ENCODE measurements at regions not wholly inside any gene's neighbourhood (a gene's known extent, or its start where the extent isn't known, plus 50 kb on each side); places are given as distances from the start of the nearest gene placed in this dataset.

DNA sequence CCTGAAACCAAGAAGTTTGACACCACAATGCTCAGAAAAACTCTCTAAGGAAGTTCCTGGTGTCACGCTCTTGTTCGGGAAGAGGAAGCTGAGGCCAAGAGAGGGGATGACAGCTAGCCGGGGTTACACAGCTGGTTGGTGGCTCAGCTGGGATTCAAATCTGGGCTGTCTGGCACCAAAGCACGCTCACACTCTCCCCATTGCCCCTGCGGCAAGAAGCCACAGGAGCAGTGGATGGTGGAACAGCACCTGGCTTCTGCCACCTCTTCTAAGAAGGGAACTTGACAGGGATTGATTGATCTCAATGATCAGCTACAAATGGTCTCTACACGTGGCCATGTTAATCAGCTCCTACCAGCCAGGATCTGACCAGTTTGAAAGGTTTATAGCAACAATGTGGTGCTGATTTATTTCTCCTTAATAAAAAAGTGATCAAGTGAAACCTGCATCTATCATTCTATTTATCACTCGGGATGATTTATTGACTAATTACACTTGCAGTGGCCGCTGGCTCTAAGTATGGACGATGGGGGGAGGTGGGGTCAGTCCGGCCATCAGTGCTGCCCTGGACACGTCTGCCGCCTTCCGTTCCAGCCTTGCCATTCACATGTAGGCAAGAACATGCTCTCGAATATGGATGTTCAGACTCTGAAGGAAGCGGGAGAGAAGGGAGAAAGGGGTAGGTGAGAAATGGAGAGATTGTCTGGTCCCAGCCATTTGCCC lies 71.9 kb upstream of the TOP1 start:
- Histone ChIP-seq H3K9me3 (no peaks in the 10 kb centered on the region), H3K36me3 (ENCODE audit: insufficient read depth in 1 of 2, low read depth in 1 of 2) (no peaks in the 10 kb centered on the region), H3K27me3 (ENCODE audit: insufficient read depth in 3 of 3, low read length in 2 of 3) (peaks cover 0 to 7% (median 7%) of the 10 kb centered on the region in 3 donors), H3K4me1 (no peaks in the 10 kb centered on the region), H3K27ac (no peak overlapping the region), H3K4me3 (no peak overlapping the region)
- no peak for ATAC-seq
- intact Hi-C loops (cut with DNase I): no loop called here
- no peak for DNase-seq
- WGBS, 3 donors: 42 to 45% (median 45%) methylated on average over 15 of the region's 15 CpGs
- TF ChIP-seq, protein P1, sequence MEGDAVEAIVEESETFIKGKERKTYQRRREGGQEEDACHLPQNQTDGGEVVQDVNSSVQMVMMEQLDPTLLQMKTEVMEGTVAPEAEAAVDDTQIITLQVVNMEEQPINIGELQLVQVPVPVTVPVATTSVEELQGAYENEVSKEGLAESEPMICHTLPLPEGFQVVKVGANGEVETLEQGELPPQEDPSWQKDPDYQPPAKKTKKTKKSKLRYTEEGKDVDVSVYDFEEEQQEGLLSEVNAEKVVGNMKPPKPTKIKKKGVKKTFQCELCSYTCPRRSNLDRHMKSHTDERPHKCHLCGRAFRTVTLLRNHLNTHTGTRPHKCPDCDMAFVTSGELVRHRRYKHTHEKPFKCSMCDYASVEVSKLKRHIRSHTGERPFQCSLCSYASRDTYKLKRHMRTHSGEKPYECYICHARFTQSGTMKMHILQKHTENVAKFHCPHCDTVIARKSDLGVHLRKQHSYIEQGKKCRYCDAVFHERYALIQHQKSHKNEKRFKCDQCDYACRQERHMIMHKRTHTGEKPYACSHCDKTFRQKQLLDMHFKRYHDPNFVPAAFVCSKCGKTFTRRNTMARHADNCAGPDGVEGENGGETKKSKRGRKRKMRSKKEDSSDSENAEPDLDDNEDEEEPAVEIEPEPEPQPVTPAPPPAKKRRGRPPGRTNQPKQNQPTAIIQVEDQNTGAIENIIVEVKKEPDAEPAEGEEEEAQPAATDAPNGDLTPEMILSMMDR (IDR thresholded peaks at IDR 0.05): no peak

DNA sequence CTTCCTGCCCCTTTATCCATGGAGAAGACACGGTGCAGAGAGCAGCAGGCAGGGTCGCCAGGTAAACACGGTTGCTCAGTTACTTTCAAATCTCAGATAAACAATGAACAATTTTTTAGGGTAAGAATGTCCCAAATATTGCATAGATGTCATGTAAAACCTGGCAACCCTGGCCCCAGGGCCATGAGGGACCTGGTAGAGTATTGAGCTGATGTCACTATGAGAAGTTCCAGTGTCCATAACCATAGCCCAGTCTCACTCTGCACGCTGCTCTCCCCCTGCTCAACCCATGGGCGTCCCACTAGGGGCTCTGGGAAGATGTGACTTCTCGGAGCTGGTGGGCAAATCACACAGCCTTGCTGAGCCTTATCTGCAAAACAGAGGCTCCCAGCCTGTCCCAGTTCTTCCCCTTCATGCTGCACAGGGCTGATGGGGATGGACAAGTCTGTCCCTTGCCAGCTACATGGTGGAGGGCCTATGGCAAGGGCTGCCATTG lies 71.3 kb upstream of the TOP1 start:
- intact Hi-C loops (cut with DNase I): no loop called here
- Histone ChIP-seq H3K4me1 (no peaks in the 10 kb centered on the region), H3K9me3 (no peaks in the 10 kb centered on the region), H3K27me3 (ENCODE audit: insufficient read depth in 3 of 3, low read length in 2 of 3) (peaks cover 0 to 7% (median 7%) of the 10 kb centered on the region in 3 donors), H3K4me3 (no peak overlapping the region), H3K27ac (no peak overlapping the region), H3K36me3 (ENCODE audit: insufficient read depth in 1 of 2, low read depth in 1 of 2) (no peaks in the 10 kb centered on the region)
- TF ChIP-seq, protein P1 (IDR thresholded peaks at IDR 0.05): no peak
- 83 to 87% (median 86%) methylated on average over 6 of the region's 6 CpGs for WGBS, 3 donors
- ATAC-seq (no peak), DNase-seq (no peak)

DNA sequence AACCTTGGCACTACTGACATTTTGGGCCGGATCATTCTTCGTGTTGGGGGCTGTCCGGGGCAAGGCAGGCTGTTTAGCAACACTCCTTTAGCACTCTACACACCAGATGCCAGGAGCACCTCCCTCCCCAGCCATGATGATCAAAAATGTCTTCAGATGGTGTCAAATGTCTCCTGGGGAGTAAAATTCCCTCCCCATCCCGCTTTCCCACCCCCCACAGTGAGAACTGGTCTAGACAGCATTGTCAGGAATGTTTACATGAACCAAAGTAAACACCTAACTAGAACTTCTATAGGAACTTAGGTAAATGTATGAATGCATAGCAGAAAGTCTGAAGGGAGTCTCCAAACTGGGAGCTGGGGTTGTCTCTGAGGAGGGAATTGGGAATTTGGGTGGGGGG lies 70.0 kb upstream of the TOP1 start:
- ATAC-seq: no peak
- Histone ChIP-seq H3K36me3 (ENCODE audit: insufficient read depth in 1 of 2, low read depth in 1 of 2) (no peaks in the 10 kb centered on the region), H3K4me3 (no peak overlapping the region), H3K9me3 (no peaks in the 10 kb centered on the region), H3K27ac (no peak overlapping the region), H3K4me1 (no peaks in the 10 kb centered on the region), H3K27me3 (ENCODE audit: insufficient read depth in 3 of 3, low read length in 2 of 3) (peaks cover 0 to 7% (median 7%) of the 10 kb centered on the region in 3 donors)
- TF ChIP-seq, protein P1 (IDR thresholded peaks at IDR 0.05): no peak
- intact Hi-C loops (cut with DNase I): no loop called here
- 57 to 69% (median 59%) methylated on average over 4 of the region's 4 CpGs for WGBS, 3 donors
- DNase-seq: no peak

DNA sequence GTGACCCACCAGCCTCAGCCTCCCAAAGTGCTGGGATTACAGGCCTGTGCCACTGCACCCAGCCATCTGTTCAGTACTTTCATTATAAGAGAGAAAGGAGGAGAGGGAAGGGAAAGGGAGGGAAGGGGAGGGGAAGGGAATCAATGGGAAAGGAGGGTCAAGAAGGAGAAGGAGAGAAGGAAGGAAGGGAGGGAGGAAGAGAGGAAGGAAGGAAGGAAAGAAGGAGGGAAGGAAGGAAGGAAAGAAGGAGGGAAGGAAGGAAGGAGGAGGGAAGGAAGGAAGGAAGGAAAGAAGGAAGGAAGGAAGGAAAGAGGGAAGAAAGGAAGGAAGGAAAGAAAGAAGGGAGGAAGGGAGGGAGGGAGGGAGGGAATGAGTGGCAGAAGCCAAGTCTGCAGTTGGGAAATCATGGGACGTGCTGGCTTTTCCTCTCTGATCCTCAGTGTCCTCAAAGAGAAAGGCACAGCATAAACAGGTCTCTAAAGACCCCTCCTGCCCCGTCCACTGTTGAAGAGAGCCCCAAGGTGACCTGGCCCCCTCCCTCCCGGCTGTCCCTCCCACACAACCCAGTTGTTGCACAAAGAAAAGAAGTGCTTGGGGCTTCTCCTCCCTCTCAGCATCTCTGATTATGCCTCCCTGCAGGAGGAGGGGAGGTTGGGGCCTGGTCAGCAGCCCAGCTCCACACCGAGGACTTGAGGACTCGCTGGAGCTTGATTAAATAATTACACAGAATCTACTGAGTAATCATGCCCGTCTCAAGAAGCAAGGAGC lies 69.1 kb upstream of the TOP1 start:
- ATAC-seq (no peak), DNase-seq (no peak)
- 64 to 67% (median 64%) methylated on average over 6 of the region's 6 CpGs for WGBS, 3 donors
- H3K27ac ChIP-seq: no peak overlapping the region
- TF ChIP-seq, protein P1 (IDR thresholded peaks at IDR 0.05): no peak
- no peak overlapping the region for H3K4me3 ChIP-seq
- no peaks in the 10 kb centered on the region for H3K36me3 ChIP-seq (ENCODE audit: insufficient read depth in 1 of 2, low read depth in 1 of 2)
- H3K4me1 ChIP-seq: no peaks in the 10 kb centered on the region
- intact Hi-C loops (cut with DNase I): loop anchor here (5.0 to 10.0 kb wide), 7 partner anchors 217 to 1845 kb away; no protein-coding TSS in a partner anchor
- H3K9me3 ChIP-seq: no peaks in the 10 kb centered on the region
- peaks cover 0 to 4% (median 0%) of the 10 kb centered on the region in 3 donors for H3K27me3 ChIP-seq (ENCODE audit: insufficient read depth in 3 of 3, low read length in 2 of 3)
